Liver (tissue), 8 donors: ENCODE measurements at regions not wholly inside any gene's neighbourhood (a gene's known extent, or its start where the extent isn't known, plus 50 kb on each side); places are given as distances from the start of the nearest gene placed in this dataset.

ENCODE experiments used
- DNase-seq: peaks from one replicate; pipeline ENCODE4 v3.0.0-alpha.2; 2017; ENCODE audit warnings: low spot score
- H3K27ac ChIP-seq, 2 donors: one replicate each; pipeline ENCODE4 v1.7.0; 2013; ENCODE audit warnings: inconsistent platforms in 2 of 2, low read length in 2 of 2, control low read depth in 1 of 2, low read depth in 1 of 2, mild to moderate bottlenecking in 1 of 2
- H3K27me3 ChIP-seq, 4 donors: one replicate each; pipeline versions ENCODE4 v1.6.1 to v1.7.0; 2013; ENCODE audit warnings: low read length in 3 of 4, inconsistent platforms in 1 of 4, mild to moderate bottlenecking in 1 of 4, moderate library complexity in 1 of 4; ENCODE audit not compliant: control insufficient read depth in 4 of 4, insufficient read depth in 4 of 4
- H3K36me3 ChIP-seq, 4 donors: one replicate each; pipeline versions ENCODE4 v1.6.1 to v1.7.0; 2013; ENCODE audit warnings: low read length in 3 of 4, mild to moderate bottlenecking in 3 of 4, low read depth in 1 of 4, moderate library complexity in 1 of 4; ENCODE audit not compliant: control insufficient read depth in 4 of 4, insufficient read depth in 3 of 4
- H3K4me1 ChIP-seq, 4 donors: one replicate each; pipeline versions ENCODE4 v1.6.1 to v1.7.0; 2013; ENCODE audit warnings: low read length in 3 of 4, mild to moderate bottlenecking in 3 of 4, moderate library complexity in 1 of 4; ENCODE audit not compliant: control insufficient read depth in 4 of 4, insufficient read depth in 4 of 4
- H3K4me3 ChIP-seq, 3 donors: one replicate each; pipeline versions ENCODE4 v1.6.1 to v1.7.0; 2013; ENCODE audit warnings: low read length in 3 of 3, control low read depth in 1 of 3, low read depth in 1 of 3, mild to moderate bottlenecking in 1 of 3
- H3K9ac ChIP-seq, 2 donors: one replicate each; pipeline ENCODE4 v1.7.0; 2013; ENCODE audit warnings: low read length in 2 of 2, mild to moderate bottlenecking in 2 of 2, moderate library complexity in 2 of 2, control low read depth in 1 of 2, low read depth in 1 of 2
- H3K9me3 ChIP-seq, 4 donors: one replicate each; pipeline versions ENCODE4 v1.6.1 to v1.7.0; 2013; ENCODE audit warnings: low read length in 3 of 4; ENCODE audit not compliant: control insufficient read depth in 4 of 4
- ATF3 ChIP-seq: IDR thresholded peaks from 2 replicates; pipeline ENCODE4 v1.6.1; 2016; ENCODE audit warnings: antibody characterized with exemption
- CTCF ChIP-seq: fragments of 150-350 bp; IDR thresholded peaks from 2 replicates; pipeline ENCODE4 v1.5.1; 2017; ENCODE audit warnings: improper control_type of control experiment, low read depth, low read length; ENCODE audit not compliant: missing input control
- EGR1 ChIP-seq, 2 donors: IDR thresholded peaks; 2 replicates each; pipeline ENCODE4 v1.6.1; 2016 to 2018; ENCODE audit warnings: antibody characterized with exemption in 2 of 2, low read depth in 2 of 2
- FOXA1 ChIP-seq: IDR thresholded peaks from 2 replicates; pipeline ENCODE4 v1.6.1; 2016; ENCODE audit warnings: antibody characterized with exemption
- FOXA2 ChIP-seq: IDR thresholded peaks from 2 replicates; pipeline ENCODE4 v1.6.1; 2016; ENCODE audit warnings: antibody characterized with exemption
- GABPA ChIP-seq, 2 donors: IDR thresholded peaks in 1 of 2; conservative IDR thresholded peaks in 1 of 2; 2 replicates each; pipeline ENCODE4 v1.6.1; 2016; ENCODE audit warnings: antibody characterized with exemption in 2 of 2, mild to moderate bottlenecking in 1 of 2, moderate library complexity in 1 of 2
- HNF4A ChIP-seq, 2 donors: conservative IDR thresholded peaks; 2 replicates each; pipeline ENCODE4 v1.6.1; 2016; ENCODE audit warnings: antibody characterized with exemption in 2 of 2, mild to moderate bottlenecking in 2 of 2
- HNF4G ChIP-seq: IDR thresholded peaks from 2 replicates; pipeline ENCODE4 v1.6.1; 2016; ENCODE audit warnings: antibody characterized with exemption
- JUND ChIP-seq, 2 donors: IDR thresholded peaks; 2 replicates each; pipeline ENCODE4 v1.6.1; 2016; ENCODE audit warnings: antibody characterized with exemption in 2 of 2
- MAX ChIP-seq: IDR thresholded peaks from 2 replicates; pipeline ENCODE4 v1.6.1; 2016; ENCODE audit warnings: antibody characterized with exemption
- NR2F2 ChIP-seq: IDR thresholded peaks from 2 replicates; pipeline ENCODE4 v1.6.1; 2016; ENCODE audit warnings: antibody characterized with exemption
- REST ChIP-seq: IDR thresholded peaks from 2 replicates; pipeline ENCODE4 v1.6.1; 2016; ENCODE audit warnings: antibody characterized with exemption, mild to moderate bottlenecking
- RXRA ChIP-seq, 2 donors: IDR thresholded peaks; 2 replicates each; pipeline ENCODE4 v1.6.1; 2017 to 2018; ENCODE audit warnings: antibody characterized with exemption in 2 of 2, mild to moderate bottlenecking in 1 of 2
- SP1 ChIP-seq: IDR thresholded peaks from 2 replicates; pipeline ENCODE4 v1.6.1; 2018; ENCODE audit warnings: antibody characterized with exemption, mild to moderate bottlenecking
- TAF1 ChIP-seq: conservative IDR thresholded peaks from 2 replicates; pipeline ENCODE4 v1.6.1; 2016; ENCODE audit warnings: antibody characterized with exemption, mild to moderate bottlenecking
- YY1 ChIP-seq: IDR thresholded peaks from 2 replicates; pipeline ENCODE4 v1.6.1; 2016; ENCODE audit warnings: antibody characterized with exemption, mild to moderate bottlenecking
- ZBTB33 ChIP-seq: IDR thresholded peaks from 2 replicates; pipeline ENCODE4 v1.6.1; 2016; ENCODE audit warnings: antibody characterized with exemption
- WGBS: extraction: QIAGEN DNeasy Blood & Tissue Kit; methylation state at CpG from one replicate; pipeline ENCODE4 v1.1.7; 2013; 5-methylcytosine and 5-hydroxymethylcytosine counted together
- donor health status: healthy.
- donor health status: healthy.
- donor health status: healthy.
- donor health status: healthy.
- donor health status: healthy.

GRCh38 chr15:63439536-63440264, 58.1 kb upstream of the CA12 start:
- DNase-seq, result no peak
- no peaks in the 10 kb centered on the region for H3K36me3 ChIP-seq
- no peak for TF ChIP-seq REST
- TF ChIP-seq NR2F2, result no peak
- TF ChIP-seq JUND (IDR thresholded peaks at IDR 0.05), result no peak
- TF ChIP-seq FOXA2, result no peak
- TF ChIP-seq FOXA1, result no peak
- no peak for TF ChIP-seq MAX
- TF ChIP-seq TAF1, result no peak
- TF ChIP-seq GABPA (IDR thresholded peaks at IDR 0.05 in 1 of 2, conservative IDR thresholded peaks at IDR 0.05 in 1 of 2), result no peak
- no peak for TF ChIP-seq YY1
- no peak for TF ChIP-seq SP1
- no peak for TF ChIP-seq ATF3
- TF ChIP-seq CTCF, result no peak
- no peak for TF ChIP-seq EGR1 (IDR thresholded peaks at IDR 0.05; ENCODE audit: low read depth in 2 of 2)
- TF ChIP-seq ZBTB33, result no peak
- no peak for TF ChIP-seq HNF4G
- TF ChIP-seq RXRA (IDR thresholded peaks at IDR 0.05), result no peak
- TF ChIP-seq HNF4A (conservative IDR thresholded peaks at IDR 0.05), result no peak
- H3K27ac ChIP-seq, result no peak overlapping the region
- H3K27me3 ChIP-seq, result no peaks in the 10 kb centered on the region
- no peak overlapping the region for H3K4me3 ChIP-seq
- no peak overlapping the region for H3K9ac ChIP-seq
- WGBS, result 86% methylated on average over 7 of the region's 7 CpGs
- no peaks in the 10 kb centered on the region for H3K9me3 ChIP-seq
- peaks cover 0 to 15% (median 9%) of the 10 kb centered on the region in 4 donors for H3K4me1 ChIP-seq
